Fibroblast of the aortic adventitia (primary cell): ENCODE measurements at regions not wholly inside any gene's neighbourhood (a gene's known extent, or its start where the extent isn't known, plus 50 kb on each side); places are given as distances from the start of the nearest gene placed in this dataset.
"Not testable (repeated sequence)": the region's sequence is repeated elsewhere in the genome, so short reads cannot be mapped to it uniquely, and the experiment has no call there.

ENCODE experiments used
- DNase-seq: peaks from one replicate; pipeline ENCODE4 v3.0.0-alpha.2; 2010; ENCODE audit warnings: low read depth
- H3K4me3 ChIP-seq: 2 replicates; pipeline ENCODE4 v1.5.1; 2011; ENCODE audit warnings: low read depth, mild to moderate bottlenecking, control low read depth, low read length, moderate library complexity
- CTCF ChIP-seq: IDR thresholded peaks from 2 replicates; pipeline ENCODE4 v1.5.1; 2011; ENCODE audit warnings: mild to moderate bottlenecking, low read length, control low read depth, inconsistent platforms; ENCODE audit not compliant: insufficient read depth

DNA sequence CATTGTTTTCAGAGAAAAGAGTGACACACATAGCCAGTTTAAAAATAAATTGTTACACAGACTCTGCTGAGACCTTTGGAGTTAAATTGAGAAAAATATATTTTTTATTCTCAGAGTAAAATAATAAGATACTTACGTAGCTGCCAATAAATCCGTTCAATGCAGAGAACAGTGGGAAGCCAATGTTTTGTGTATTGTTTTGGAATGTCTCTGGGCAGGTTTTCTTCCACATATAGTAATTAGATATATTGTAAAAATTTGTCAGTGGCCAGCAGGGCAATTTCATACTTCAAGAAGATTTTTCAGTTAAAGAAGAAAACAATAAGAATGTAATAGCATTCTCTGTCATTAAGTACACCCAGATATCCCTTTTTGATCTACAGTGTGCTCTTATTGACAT, 999.5 kb upstream of the INTU start:
- TF ChIP-seq CTCF: no peak
- no peak overlapping the region for H3K4me3 ChIP-seq
- DNase-seq: no peak

GRCh38 chr4:126637706-126638105, 995.1 kb upstream of the INTU start:
- H3K4me3 ChIP-seq: no peak overlapping the region
- no peak for DNase-seq
- no peak for TF ChIP-seq CTCF

- TF ChIP-seq CTCF: no peak
- DNase-seq: no peak
These were observed 985.4 kb upstream of the INTU start for GRCh38 chr4:126647320-126647719.

GRCh38 chr4:126647756-126648397, 984.9 kb upstream of the INTU start:
- H3K4me3 ChIP-seq: no peak overlapping the region
- no peak for TF ChIP-seq CTCF
- peak; percentile 17 for DNase-seq

More at GRCh38 chr4:126647320-126647719, 985.4 kb upstream of the INTU start:
- H3K4me3 ChIP-seq: no peak overlapping the region

DNA sequence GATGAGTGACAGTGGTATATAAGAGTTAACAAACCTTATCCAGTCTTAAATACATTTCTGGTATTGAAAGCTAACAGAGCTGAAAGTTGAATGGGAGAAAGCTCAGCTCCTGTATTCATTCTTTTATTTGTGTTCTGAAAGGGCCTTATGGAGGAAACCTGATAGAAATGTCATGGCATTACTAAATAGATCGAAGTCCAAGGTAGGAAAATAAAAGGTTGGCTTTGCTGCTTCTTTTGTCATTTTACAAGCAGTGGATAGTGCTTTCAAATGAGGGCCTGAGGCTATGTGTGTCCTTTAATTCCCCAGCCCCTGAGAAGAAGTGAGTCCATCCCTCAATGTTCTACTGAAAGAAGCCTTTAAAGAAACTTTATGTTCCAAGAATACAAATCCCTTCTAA, 974.3 kb upstream of the INTU start:
- H3K4me3 ChIP-seq: no peak overlapping the region
- DNase-seq: no peak
- TF ChIP-seq CTCF: no peak

DNA sequence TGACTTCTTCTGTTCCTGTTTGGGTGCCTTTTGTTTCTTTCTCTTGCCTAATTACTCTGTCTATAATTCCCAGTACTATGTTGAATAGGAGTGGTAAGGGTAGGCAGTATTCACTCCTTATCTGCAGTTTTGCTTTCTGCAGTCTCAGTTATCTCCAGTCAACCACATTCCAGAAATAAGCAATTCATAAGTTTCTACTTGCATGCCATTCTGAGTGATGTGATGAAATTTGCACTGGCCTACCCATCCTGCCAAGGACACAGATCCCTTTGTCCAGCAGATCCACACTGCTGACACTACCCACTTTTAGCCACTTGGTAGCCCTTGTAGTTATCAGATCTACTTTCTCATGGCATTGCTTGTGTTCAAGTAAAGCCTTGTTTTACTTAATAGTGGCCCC, 971.6 kb upstream of the INTU start:
- DNase-seq: peak; percentile 43
- no peak for TF ChIP-seq CTCF

DNA sequence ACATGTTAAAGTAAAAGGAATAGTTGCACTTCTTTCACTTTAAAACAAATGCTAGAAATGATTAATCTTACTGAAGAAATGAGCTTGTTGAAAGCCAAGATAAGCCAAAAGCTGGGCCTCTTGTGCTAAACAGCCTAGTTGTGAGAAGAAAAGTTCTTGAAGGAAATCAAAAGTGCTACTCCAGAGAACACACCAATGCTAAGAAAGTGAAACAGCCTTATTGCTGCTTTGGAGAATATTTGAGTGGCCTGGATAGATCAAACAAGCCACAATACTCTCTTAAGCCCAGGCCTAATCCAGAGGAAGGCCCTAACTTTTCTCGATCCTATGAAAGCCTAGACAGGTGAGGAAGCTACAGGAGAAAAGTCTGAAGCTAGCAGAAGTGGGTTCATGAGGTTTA, 967.9 kb upstream of the INTU start:
- no peak for DNase-seq
- no peak overlapping the region for H3K4me3 ChIP-seq
- TF ChIP-seq CTCF: no peak

More for the DNA sequence above, 971.6 kb upstream of the INTU start:
- H3K4me3 ChIP-seq: no peak overlapping the region

GRCh38 chr4:126670038-126670437, 962.7 kb upstream of the INTU start:
- not testable (repeated sequence) for H3K4me3 ChIP-seq, DNase-seq
